GM19395 (cell line): ENCODE measurements at regions not wholly inside any gene's neighbourhood (a gene's known extent, or its start where the extent isn't known, plus 50 kb on each side); places are given as distances from the start of the nearest gene placed in this dataset.

Experiments
- ATAC-seq: cut with Tn5 transposase; IDR thresholded peaks from one replicate; pipeline ENCODE4 v1.9.1; 2021; ENCODE audit warnings: mild to moderate bottlenecking, moderate library complexity; ENCODE audit not compliant: unreplicated experiment

GRCh38 chr9:32220750-32221149 lies 163.7 kb upstream of the ACO1 start:
- no peak for ATAC-seq

DNA sequence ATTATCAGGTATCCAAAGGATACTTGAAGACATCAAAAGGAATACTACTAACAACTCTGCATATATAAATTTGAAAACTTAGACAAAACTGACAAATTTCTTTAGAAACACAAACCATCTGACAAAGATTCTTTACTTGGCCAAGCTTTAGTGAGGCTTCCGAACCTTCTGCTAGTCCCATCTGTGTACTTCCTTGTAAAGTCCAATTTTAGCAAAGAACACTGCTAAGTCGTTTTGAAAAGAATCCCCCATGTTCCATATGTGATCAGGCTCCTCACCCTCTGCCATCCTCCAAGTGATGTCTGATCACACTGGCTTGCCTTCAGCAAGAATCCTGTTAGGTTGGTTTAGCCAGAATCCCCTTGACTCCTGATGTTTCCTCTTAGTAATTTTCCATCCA lies 150.0 kb upstream of the ACO1 start:
- no peak for ATAC-seq

- ATAC-seq, result no peak
These were observed 137.3 kb upstream of the ACO1 start for GRCh38 chr9:32247168-32247567.

GRCh38 chr9:32248189-32248712 lies 136.2 kb upstream of the ACO1 start:
- ATAC-seq, result no peak

- ATAC-seq, result peak; percentile 93
These were observed 132.9 kb upstream of the ACO1 start for GRCh38 chr9:32251539-32251938.

DNA sequence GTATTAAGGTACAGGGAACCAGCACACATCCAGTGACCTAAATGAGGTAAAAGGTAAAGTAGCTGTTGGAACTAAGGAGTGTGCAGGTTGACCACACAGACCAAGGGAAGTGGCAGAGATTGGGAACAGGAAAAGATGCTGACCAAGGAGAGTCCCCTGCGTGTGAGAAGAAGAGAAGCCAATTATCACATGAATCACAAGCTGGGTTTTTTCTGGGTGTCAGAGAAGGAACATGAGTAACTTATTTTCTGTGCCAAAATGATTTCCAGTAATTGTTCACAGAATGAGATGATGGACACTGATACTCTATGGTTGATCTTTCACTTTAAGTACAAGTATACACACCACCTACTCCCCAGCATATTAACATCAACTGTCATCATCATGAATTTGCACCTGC lies 130.7 kb upstream of the ACO1 start:
- ATAC-seq, result no peak

GRCh38 chr9:32255026-32255425 lies 129.4 kb upstream of the ACO1 start:
- ATAC-seq, result no peak

- no peak for ATAC-seq
These were observed 126.0 kb upstream of the ACO1 start for GRCh38 chr9:32258482-32258881.

DNA sequence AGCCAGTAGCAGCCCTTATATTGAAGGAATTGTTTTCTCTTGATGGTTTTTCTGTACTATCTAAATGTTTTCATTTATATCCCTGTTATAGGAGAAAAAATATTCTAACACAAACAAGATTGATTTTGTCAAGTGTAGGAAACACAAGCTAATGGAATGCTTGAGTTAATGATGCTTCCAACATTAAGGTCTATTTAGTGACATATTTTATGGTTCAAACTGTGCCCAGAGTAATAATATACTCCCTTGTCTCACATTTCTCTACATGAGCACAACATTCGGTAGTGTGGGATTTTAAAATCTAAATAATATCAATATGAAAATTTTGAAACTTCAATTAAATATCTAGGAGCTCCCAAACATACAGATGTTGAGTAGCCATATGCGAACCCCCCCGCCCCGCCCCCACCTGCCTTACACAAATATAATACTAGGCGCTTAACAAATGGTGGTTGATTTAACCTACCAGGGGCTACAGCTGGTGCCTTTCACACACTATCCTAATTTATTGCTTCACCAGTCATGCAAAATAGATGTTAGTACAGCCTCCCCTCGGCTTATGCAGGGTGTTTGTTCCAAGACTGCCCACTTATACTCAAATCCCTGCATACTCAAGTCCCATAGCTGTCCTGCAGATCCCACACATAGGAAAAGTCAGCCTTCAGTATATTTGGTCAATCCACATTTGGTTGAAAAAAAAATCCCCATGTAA lies 124.1 kb upstream of the ACO1 start:
- no peak for ATAC-seq

DNA sequence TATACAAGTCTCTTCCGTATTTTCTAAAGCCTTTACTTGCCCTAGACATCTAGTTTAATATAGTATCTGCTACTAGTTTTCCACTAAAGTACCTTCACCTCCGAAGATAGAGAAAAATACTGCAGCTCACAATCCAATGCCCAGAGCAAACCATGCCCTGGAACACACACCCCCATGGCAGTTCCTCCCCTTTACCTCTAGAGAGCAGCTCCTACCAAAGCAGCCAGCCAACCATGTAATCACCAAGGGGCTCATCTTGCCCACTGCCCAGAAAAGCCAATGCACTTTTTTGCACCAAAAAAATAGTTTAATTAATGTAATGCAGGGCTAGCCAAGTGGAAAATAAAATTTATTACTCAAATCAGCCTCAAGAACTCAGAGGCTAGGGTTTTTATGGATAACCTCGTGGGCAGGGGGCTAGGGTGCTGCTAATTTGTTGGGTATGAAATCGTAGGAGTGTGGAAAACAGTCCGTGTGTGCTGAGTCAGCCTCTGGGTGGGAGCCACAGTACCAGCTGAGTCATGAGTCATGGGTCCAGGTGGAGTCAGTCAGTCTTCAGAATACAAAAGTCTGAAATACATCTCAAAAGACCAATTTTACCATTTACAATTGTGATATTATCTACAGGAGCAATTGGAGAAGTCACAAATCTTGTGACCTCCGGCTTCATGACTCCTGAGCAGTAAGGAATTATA lies 120.1 kb upstream of the ACO1 start:
- no peak for ATAC-seq

DNA sequence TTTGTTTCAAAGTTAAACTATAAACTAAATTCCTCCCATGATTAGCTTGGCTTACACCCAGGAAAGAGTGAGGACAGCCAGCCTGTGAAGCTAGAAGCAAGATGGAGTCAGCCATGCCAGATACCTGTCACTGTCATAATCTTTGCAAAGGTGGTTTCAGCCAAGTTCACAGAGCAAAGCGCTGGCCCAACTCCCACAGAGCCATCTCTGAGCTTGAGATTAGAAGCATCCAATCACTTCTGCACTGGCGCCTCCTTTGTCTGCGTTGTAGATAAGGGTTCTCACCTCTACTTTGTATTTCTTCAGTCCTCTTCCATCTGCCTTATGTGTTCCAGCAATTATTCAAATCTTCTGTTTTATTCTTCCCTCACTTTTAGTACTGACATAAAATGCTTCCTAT lies 119.4 kb upstream of the ACO1 start:
- ATAC-seq, result no peak

- ATAC-seq, result no peak
These were observed 105.5 kb upstream of the ACO1 start for GRCh38 chr9:32278991-32279390.

- ATAC-seq, result no peak
These were observed 94.7 kb upstream of the ACO1 start for GRCh38 chr9:32289756-32290155.

- ATAC-seq, result no peak
These were observed 93.1 kb upstream of the ACO1 start for GRCh38 chr9:32291370-32291769.

DNA sequence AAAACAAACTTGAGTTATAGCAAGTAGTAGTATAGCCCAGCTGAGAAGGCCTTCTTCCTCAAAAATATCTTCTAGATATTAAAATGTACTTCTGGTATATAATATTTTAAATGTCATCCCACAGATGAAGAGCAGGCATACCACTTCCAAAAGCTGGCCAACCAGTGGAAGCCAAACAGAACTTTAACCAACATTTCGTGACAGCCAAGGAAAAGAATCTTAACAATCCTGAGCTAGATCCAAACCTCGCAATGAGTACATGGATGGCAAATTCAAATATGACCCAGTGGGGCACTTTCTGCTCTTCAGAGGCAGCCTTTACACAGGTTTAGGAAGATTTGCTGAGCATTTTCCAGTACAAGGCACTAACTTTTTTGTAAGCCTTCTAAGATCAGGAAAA lies 91.8 kb upstream of the ACO1 start:
- ATAC-seq, result no peak

GRCh38 chr9:32293091-32293490 lies 91.4 kb upstream of the ACO1 start:
- no peak for ATAC-seq

DNA sequence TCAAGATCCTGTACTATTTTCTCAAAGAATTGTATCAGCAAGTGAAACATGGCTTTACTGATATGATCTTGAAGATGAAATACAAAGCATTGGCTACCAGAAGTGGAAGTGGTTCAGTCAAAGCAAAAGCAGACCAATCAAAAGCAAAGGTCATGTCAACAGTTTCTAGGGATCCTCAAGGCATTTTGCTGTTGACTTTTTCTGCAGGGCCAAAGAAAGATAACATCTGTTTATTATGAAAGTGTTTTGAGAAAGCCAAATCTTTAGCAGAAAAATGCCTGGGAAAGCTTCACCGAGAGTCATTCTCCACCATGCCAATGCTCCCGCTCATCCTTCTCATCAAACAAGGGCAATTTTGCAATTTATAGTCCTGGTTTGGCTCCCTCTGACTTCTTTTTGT lies 90.3 kb upstream of the ACO1 start:
- ATAC-seq, result no peak

- ATAC-seq, result no peak
These were observed 84.1 kb upstream of the ACO1 start for GRCh38 chr9:32300373-32300772.

GRCh38 chr9:32304495-32304894 lies 79.9 kb upstream of the ACO1 start:
- no peak for ATAC-seq

- ATAC-seq, result no peak
These were observed 78.4 kb upstream of the ACO1 start for GRCh38 chr9:32306006-32306405.

GRCh38 chr9:32319312-32319929 lies 65.0 kb upstream of the ACO1 start:
- ATAC-seq, result no peak

DNA sequence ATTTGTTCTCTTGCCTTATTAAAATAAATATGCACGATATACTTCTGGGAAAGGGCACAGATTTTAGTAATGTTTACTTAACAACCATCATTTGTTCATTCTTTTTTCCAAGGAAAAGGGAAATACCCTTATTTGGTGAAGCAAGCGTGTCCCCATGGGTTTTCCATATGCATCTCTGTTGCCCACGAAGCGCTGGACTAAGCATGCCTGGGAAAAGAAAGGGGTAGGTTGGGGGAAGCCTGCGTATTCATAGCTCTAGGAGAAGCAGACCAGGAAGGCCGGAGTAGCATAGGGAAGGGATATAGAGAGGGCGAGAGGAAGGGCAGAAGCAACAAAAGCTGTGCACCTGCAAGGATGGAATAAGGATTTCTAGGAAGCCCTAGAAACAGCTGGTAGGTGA lies 61.8 kb upstream of the ACO1 start:
- ATAC-seq, result no peak
